Aorta (tissue), 5 donors: ENCODE measurements at regions not wholly inside any gene's neighbourhood (a gene's known extent, or its start where the extent isn't known, plus 50 kb on each side); places are given as distances from the start of the nearest gene placed in this dataset.

Experiments used
- ATAC-seq: fragments of 200-7000 bp; cut with Tn5 transposase; one replicate; pipeline ENCODE4 v1.9.1; 2022; ENCODE audit warnings: moderate library complexity; ENCODE audit not compliant: low FRiP score
- DNase-seq, 2 donors: peaks; one replicate each; pipeline ENCODE4 v3.0.0-alpha.2; 2020
- H3K27ac ChIP-seq, 2 donors: one replicate each; pipeline ENCODE4 v1.5.1; 2013; ENCODE audit warnings: low read length in 2 of 2, mild to moderate bottlenecking in 2 of 2, moderate library complexity in 2 of 2, control low read depth in 1 of 2, inconsistent platforms in 1 of 2, low read depth in 1 of 2
- H3K27me3 ChIP-seq, 2 donors: one replicate each; pipeline ENCODE4 v1.6.1; 2013; ENCODE audit warnings: control low read depth in 1 of 2, low read length in 1 of 2, mild to moderate bottlenecking in 1 of 2, moderate library complexity in 1 of 2; ENCODE audit not compliant: insufficient read depth in 2 of 2, control insufficient read depth in 1 of 2
- H3K36me3 ChIP-seq, 2 donors: one replicate each; pipeline ENCODE4 v1.6.1; 2013; ENCODE audit warnings: control low read depth in 1 of 2, low read length in 1 of 2, mild to moderate bottlenecking in 1 of 2; ENCODE audit not compliant: insufficient read depth in 2 of 2, control insufficient read depth in 1 of 2
- H3K4me1 ChIP-seq, 2 donors: one replicate each; pipeline ENCODE4 v1.6.1; 2013; ENCODE audit warnings: low read length in 2 of 2, control low read depth in 1 of 2, mild to moderate bottlenecking in 1 of 2, moderate library complexity in 1 of 2; ENCODE audit not compliant: insufficient read depth in 2 of 2, control insufficient read depth in 1 of 2
- H3K4me3 ChIP-seq, 2 donors: one replicate each; pipeline ENCODE4 v1.5.1; 2013; ENCODE audit warnings: low read length in 2 of 2, control low read depth in 1 of 2, mild to moderate bottlenecking in 1 of 2
- H3K9me3 ChIP-seq: one replicate; pipeline ENCODE4 v1.6.1; 2013; ENCODE audit warnings: mild to moderate bottlenecking, low read length; ENCODE audit not compliant: control insufficient read depth
- WGBS, 2 donors: extraction: QIAGEN DNeasy Blood & Tissue Kit; methylation state at CpG; one replicate each; pipeline ENCODE4 v1.1.7; 2013; 5-methylcytosine and 5-hydroxymethylcytosine counted together
- intact Hi-C, 2 donors: fragments of 100-400 bp; cut with DNase I; formaldehyde crosslinking; loops; one replicate each; pipeline versions ENCODE4 v1.14.2 to v1.15.0; 2022
- donor health status: healthy with polysubstance abuse.
- donor health status: Bipolar disorder and iron deficiency.
- donor health status: DM: no; HTN: no; CAD: no.
- donor health status: DM: no; HTN: no; CAD: no.
- donor health status: DM: yes; HTN: yes; CAD: no.

- Histone ChIP-seq H3K36me3 (no peaks in the 10 kb centered on the region), H3K4me3 (no peak overlapping the region), H3K9me3 (no peaks in the 10 kb centered on the region), H3K27ac (no peak overlapping the region), H3K27me3 (no peaks in the 10 kb centered on the region), H3K4me1 (no peaks in the 10 kb centered on the region)
- DNase-seq: no peak
- intact Hi-C loops: no loop called here
- no peak for ATAC-seq
- WGBS, 2 donors: 97 to 99% methylated on average over 2 of the region's 2 CpGs
Measured at GRCh38 chr15:48064421-48064820, 56.4 kb upstream of the SLC24A5 start.

- Histone ChIP-seq H3K27me3 (no peaks in the 10 kb centered on the region), H3K9me3 (no peaks in the 10 kb centered on the region), H3K27ac (no peak overlapping the region), H3K4me3 (no peak overlapping the region), H3K4me1 (no peaks in the 10 kb centered on the region), H3K36me3 (no peaks in the 10 kb centered on the region)
- WGBS, 2 donors: 82 to 89% methylated on average over 3 of the region's 3 CpGs
- no peak for DNase-seq
- ATAC-seq: no peak
- intact Hi-C loops: no loop called here
Measured at GRCh38 chr15:48066456-48066855, 54.3 kb upstream of the SLC24A5 start.
